Caco-2 (cell line): ENCODE measurements at regions not wholly inside any gene's neighbourhood (a gene's known extent, or its start where the extent isn't known, plus 50 kb on each side); places are given as distances from the start of the nearest gene placed in this dataset.

ENCODE experiments used
- BruUV-seq: library from RNA; stranded (reverse); fragments of 400-500 nt; replicated peaks from 2 replicates; lab custom pipeline; 2021; lab: Mats Ljungman, UMichigan
- CTCF ChIA-PET: fragments of 300-600 bp; sonication (Branson Sonifier 250); formaldehyde crosslinking; loops from one replicate; lab custom pipeline; 2022; ENCODE audit warnings: antibody characterized with exemption; lab: Charles Lee
- POLR2A ChIA-PET: fragments of 300-600 bp; sonication (Branson Sonifier 250); formaldehyde crosslinking; loops from one replicate; lab custom pipeline; 2022; ENCODE audit warnings: antibody characterized with exemption; lab: Charles Lee
- DNase-seq, 2 experiments: peaks; one replicate each; pipeline versions ENCODE4 v3.0.0 to v3.0.0-alpha.2; 2020 to 2022
- H3K27me3 ChIP-seq: replicated peaks from 2 replicates; pipeline ENCODE4 v1.6.0; 2011; ENCODE audit warnings: low read length; ENCODE audit not compliant: control insufficient read depth, insufficient read depth
- H3K36me3 ChIP-seq: 2 replicates; pipeline ENCODE4 v1.5.1; 2011; ENCODE audit warnings: low read length; ENCODE audit not compliant: control insufficient read depth, insufficient read depth
- H3K4me1 ChIP-seq: fragments of 250-450 bp; sonication (Bioruptor Pico); 2 replicates; pipeline ENCODE4 v1.5.1; 2020; ENCODE audit warnings: mild to moderate bottlenecking
- H3K4me3 ChIP-seq: 2 replicates; pipeline ENCODE4 v1.5.1; 2011; ENCODE audit warnings: low read depth, mild to moderate bottlenecking, control low read depth, low read length
- H3K9me3 ChIP-seq: fragments of 250-450 bp; sonication (Bioruptor Pico); 2 replicates; pipeline ENCODE4 v1.5.1; 2020; ENCODE audit warnings: mild to moderate bottlenecking, moderate library complexity
- H3K27ac Mint-ChIP-seq: one replicate; pipeline ENCODE4 v1.8.0; 2022; ENCODE audit warnings: mixed read lengths; ENCODE audit not compliant: unreplicated experiment
- H3K27me3 Mint-ChIP-seq: one replicate; pipeline ENCODE4 v1.8.0; 2022; ENCODE audit warnings: mixed read lengths; ENCODE audit not compliant: insufficient read depth, unreplicated experiment
- H3K36me3 Mint-ChIP-seq: one replicate; pipeline ENCODE4 v1.8.0; 2022; ENCODE audit warnings: mild to moderate bottlenecking, mixed read lengths; ENCODE audit not compliant: insufficient read depth, unreplicated experiment
- H3K4me1 Mint-ChIP-seq: one replicate; pipeline ENCODE4 v1.8.0; 2022; ENCODE audit warnings: low read depth, mixed read lengths; ENCODE audit not compliant: unreplicated experiment
- H3K4me3 Mint-ChIP-seq: one replicate; pipeline ENCODE4 v1.8.0; 2022; ENCODE audit warnings: mild to moderate bottlenecking, moderate library complexity, mixed read lengths; ENCODE audit not compliant: unreplicated experiment
- H3K9me3 Mint-ChIP-seq: one replicate; pipeline ENCODE4 v1.8.0; 2022; ENCODE audit warnings: mixed read lengths; ENCODE audit not compliant: unreplicated experiment
- CTCF ChIP-seq, 2 experiments: fragments of 200-600 bp in 1 of 2; IDR thresholded peaks; 1 replicate in 1 of 2; 2 replicates in 1 of 2; pipeline versions ENCODE4 v1.5.1 to v1.8.0; 2011 to 2022; ENCODE audit warnings: antibody characterized with exemption in 1 of 2, control low read depth in 1 of 2, inconsistent platforms in 1 of 2, low read depth in 1 of 2, low read length in 1 of 2, mild to moderate bottlenecking in 1 of 2, moderate library complexity in 1 of 2; ENCODE audit not compliant: insufficient read depth in 1 of 2, severe bottlenecking in 1 of 2, unreplicated experiment in 1 of 2
- intact Hi-C: fragments of 100-400 bp; cut with micrococcal nuclease; formaldehyde crosslinking; loops from one replicate; pipeline ENCODE4 v1.10.0; 2022; ENCODE audit not compliant: unreplicated experiment

- no peaks in the 10 kb centered on the region for H3K4me1 ChIP-seq
- Mint-ChIP-seq H3K9me3 (peaks cover 6% of the 10 kb centered on the region), H3K4me1 (peaks cover 4% of the 10 kb centered on the region), H3K27me3 (peaks cover 2% of the 10 kb centered on the region), H3K4me3 (no peak overlapping the region), H3K36me3 (no peaks in the 10 kb centered on the region), H3K27ac (no peak overlapping the region)
- CTCF ChIA-PET: no interaction called here
- POLR2A ChIA-PET: no interaction called here
- no TSS peak for BruUV-seq
- intact Hi-C loops: no loop called here
- TF ChIP-seq CTCF (IDR thresholded peaks at IDR 0.05; ENCODE audit: insufficient read depth in 1 of 2, low read depth in 1 of 2, low read length in 1 of 2, severe bottlenecking in 1 of 2, unreplicated experiment in 1 of 2): no peak
- H3K36me3 ChIP-seq: no peaks in the 10 kb centered on the region
- DNase-seq: no peak
- H3K9me3 ChIP-seq: no peaks in the 10 kb centered on the region
- no peaks in the 10 kb centered on the region for H3K27me3 ChIP-seq
- H3K4me3 ChIP-seq: no peak overlapping the region
Measured at GRCh38 chr12:87815771-87816585, 213.2 kb downstream of the C12orf50 start.

DNA sequence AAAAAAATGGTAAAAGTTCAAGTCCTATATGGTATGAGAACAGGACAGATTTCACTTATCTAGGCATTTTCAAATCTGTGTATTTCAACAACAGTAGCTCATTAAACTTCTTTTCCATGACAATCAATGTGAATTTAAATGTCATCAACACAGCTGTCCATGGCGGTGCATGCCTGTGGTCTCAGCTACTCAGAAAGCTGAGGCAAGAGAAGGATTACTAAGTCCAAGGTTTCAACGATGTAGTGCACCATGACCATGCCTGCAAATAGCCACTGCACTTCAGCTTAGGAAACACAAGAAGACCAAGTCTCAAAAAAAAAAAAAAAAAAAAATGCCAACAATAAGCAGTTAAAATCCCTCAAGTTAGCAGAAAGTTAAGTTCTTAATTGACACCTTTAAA lies 214.6 kb downstream of the C12orf50 start:
- CTCF ChIA-PET: no interaction called here
- intact Hi-C loops: no loop called here

More for the DNA sequence above, 214.6 kb downstream of the C12orf50 start:
- no peak for TF ChIP-seq CTCF (IDR thresholded peaks at IDR 0.05; ENCODE audit: insufficient read depth in 1 of 2, low read depth in 1 of 2, low read length in 1 of 2, severe bottlenecking in 1 of 2, unreplicated experiment in 1 of 2)
- Histone ChIP-seq H3K4me3 (no peak overlapping the region), H3K36me3 (no peaks in the 10 kb centered on the region), H3K9me3 (no peaks in the 10 kb centered on the region), H3K27me3 (no peaks in the 10 kb centered on the region), H3K4me1 (no peaks in the 10 kb centered on the region)
- POLR2A ChIA-PET: no interaction called here
- H3K27ac Mint-ChIP-seq: no peak overlapping the region
- H3K4me1 Mint-ChIP-seq: no peaks in the 10 kb centered on the region
- no peak overlapping the region for H3K4me3 Mint-ChIP-seq
- BruUV-seq: no TSS peak
- peaks cover 10% of the 10 kb centered on the region for H3K9me3 Mint-ChIP-seq
- H3K27me3 Mint-ChIP-seq: peaks cover 2% of the 10 kb centered on the region
- no peak for DNase-seq
- no peaks in the 10 kb centered on the region for H3K36me3 Mint-ChIP-seq
